GM19351 (cell line): ENCODE measurements at regions not wholly inside any gene's neighbourhood (a gene's known extent, or its start where the extent isn't known, plus 50 kb on each side); places are given as distances from the start of the nearest gene placed in this dataset.
"Not testable (repeated sequence)": the region's sequence is repeated elsewhere in the genome, so short reads cannot be mapped to it uniquely, and the experiment has no call there.

Experiments
- ATAC-seq: cut with Tn5 transposase; IDR thresholded peaks from one replicate; pipeline ENCODE4 v1.9.1; 2021; ENCODE audit warnings: mild to moderate bottlenecking, moderate library complexity; ENCODE audit not compliant: unreplicated experiment

DNA sequence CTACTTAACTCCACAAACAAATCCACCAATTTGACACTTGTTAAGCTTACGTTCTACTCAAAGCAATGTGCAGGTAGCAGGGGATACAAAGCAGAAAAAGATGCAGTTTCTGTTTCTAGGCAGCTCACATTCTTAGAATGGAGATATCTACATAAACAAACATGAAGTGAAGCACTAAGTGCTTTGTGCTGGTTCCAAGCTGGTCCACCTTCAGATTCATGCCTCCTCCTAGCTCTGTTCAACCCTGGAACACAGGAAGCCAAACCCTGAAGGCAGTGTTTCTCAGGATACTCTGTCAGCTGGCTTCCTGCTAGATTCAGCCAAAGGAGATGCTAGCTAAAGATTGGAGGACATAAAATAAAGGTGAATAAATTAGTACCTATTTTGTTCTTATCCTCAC lies 55.3 kb upstream of the NOL4 start:
- no peak for ATAC-seq

DNA sequence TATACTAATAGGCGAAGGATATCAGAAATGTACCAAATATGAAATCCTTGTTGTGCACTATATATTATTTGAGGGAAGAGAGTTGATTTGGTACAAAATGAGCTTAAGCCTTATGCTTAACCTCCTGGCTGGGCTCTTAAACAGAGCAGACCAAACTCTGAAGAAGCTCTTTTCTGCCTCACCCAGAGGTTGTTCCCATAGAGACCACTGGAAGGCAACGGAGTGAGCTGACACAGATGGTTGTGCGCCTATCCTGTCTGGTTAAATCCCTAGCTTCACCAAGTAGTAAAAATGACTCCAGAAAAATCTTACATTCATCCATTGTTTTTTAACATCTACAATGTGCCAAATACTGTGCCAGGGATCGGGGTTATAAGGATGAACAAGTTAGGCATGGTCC lies 55.9 kb upstream of the NOL4 start:
- ATAC-seq: no peak

DNA sequence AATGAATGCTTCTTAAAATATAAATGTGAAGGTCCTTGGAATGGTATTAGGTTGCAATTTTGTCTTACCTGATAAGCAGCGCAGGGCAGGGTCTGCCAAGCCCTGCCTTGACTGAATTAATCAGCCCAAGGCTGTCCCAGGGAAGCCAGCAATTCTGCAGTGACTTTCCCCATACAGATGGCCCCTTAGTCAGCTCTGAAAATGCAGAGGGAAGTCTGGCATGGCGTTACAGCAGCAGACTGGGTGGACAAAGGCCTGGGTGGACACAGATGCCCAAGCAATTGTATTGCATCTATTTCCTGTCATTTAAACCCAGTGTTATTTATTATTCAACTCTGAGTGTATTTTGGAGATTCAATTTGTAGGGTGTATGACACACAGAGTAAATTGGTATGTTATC lies 56.6 kb upstream of the NOL4 start:
- ATAC-seq: no peak

DNA sequence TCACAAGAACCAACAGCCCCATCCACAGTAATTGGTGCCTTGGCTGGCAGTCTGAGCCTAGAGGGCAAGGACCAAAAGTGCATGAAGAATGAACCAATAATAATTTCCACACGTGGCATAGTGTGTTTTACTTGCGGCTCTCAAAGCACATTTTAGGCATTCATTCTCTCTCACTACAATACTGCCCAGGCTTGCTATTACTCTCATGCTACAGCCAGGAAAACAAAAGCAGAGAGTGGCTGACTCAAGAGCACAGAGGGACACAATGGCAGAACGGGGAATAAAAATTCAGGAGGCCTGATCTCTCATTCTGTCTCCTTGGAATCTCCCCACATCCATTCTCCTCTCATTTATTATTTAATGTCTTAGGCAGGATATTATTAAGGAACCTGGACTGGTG lies 57.0 kb upstream of the NOL4 start:
- ATAC-seq: no peak

DNA sequence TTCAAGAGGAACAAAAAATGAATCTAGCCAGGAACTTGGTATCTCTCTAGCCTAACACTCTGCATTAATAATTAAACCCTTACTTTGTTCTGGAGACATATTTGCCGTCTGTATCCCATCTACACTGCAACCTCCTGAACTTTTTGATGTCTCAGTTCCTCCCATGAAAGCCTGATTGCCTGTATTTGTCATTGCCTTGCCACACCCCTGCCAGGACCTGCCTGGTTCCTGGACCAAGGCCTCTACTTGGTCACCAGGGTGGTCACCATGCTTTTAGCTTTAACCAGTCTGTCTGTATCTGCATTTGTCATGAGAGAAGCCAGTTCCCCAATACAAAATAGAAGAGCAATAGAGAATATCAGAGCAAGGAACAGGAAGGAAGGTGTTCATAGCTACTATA lies 58.8 kb upstream of the NOL4 start:
- no peak for ATAC-seq

DNA sequence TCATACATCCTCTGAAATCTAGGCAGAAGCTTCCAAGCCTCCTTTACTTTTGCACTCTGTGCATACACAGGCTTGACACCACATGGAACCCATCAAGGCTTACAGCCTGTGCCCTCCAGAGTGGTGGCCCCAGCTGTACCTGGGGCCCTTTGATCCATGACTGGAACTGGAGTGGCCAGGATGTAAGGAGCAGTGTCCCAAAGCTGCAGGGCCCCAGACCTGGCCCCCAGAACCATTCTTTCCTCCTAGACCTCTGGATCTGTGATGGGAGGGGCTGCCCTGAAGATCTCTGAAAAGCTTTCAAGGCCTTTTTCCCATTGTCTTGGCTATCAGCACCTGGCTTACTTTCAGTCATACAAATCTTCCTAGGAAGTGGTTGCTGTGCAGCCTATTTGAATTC lies 63.1 kb upstream of the NOL4 start:
- ATAC-seq: no peak

DNA sequence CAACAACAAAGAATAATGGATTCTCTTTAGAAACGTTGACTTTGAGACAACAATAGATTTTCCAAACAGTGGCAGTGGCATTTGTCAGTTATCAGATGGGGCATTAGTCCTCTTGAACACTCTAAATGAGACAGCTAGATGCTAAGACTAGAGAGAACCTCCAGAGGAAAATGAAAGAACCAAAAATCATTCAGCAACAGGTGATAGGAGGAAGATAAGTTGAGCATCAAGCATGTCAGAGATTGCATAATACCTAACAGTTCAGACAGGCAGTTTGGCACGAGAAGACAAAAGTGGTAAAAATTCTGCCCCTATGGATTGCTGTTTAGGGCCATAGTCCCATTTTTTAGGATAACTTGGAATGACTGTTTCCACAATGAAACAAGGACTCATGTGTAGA lies 67.9 kb upstream of the NOL4 start:
- ATAC-seq: no peak

GRCh38 chr18:34297287-34297686 lies 72.6 kb upstream of the NOL4 start:
- no peak for ATAC-seq

- ATAC-seq: no peak
Observed at GRCh38 chr18:34299828-34300227, 75.1 kb upstream of the NOL4 start.

DNA sequence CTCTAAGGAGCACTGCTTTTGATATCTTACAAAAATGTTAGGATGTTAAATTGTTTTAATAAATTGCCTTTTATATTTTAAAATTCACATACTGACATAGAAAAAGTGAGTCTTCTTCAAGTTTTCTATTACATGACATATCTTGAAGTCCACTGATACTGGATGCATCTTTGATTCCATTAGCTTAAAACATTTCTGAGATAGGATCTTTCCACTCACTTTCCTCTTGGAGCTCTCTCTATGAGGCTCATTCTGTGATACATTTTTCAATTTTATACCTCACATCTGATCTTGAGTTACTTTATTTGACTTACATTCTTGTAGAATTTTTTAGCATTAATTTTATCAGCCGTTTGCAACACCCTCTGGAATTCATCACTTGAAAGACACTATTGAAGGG lies 86.8 kb upstream of the NOL4 start:
- ATAC-seq: no peak

DNA sequence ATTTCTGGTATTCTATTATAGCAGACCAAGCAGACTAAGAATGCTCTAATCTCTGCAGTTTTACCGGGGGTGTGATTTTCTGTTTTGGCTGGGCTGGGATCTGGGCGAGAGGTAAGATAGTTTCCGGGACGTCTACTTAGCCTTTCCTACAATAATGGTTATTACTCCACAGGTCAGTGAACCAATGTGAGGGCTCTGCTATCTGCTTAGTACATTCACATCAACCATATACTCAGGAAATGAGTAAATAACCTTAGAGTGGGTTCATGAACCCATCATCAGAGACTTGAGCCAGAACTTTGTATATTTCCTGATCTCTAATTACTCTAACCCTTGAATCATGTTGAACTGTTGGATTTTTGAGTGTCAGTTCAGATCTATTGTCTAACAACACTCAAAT lies 90.1 kb upstream of the NOL4 start:
- ATAC-seq: no peak

- no peak for ATAC-seq
Observed at GRCh38 chr18:34315591-34316352, 91.1 kb upstream of the NOL4 start.

GRCh38 chr18:34320267-34320666 lies 95.6 kb upstream of the NOL4 start:
- no peak for ATAC-seq

- peak; percentile 86 for ATAC-seq
Observed at GRCh38 chr18:34321066-34321465, 96.4 kb upstream of the NOL4 start.

GRCh38 chr18:34322365-34323289 lies 97.9 kb upstream of the NOL4 start:
- peak; percentile 48 for ATAC-seq

- no peak for ATAC-seq
Observed at GRCh38 chr18:34329840-34330239, 105.1 kb upstream of the NOL4 start.

DNA sequence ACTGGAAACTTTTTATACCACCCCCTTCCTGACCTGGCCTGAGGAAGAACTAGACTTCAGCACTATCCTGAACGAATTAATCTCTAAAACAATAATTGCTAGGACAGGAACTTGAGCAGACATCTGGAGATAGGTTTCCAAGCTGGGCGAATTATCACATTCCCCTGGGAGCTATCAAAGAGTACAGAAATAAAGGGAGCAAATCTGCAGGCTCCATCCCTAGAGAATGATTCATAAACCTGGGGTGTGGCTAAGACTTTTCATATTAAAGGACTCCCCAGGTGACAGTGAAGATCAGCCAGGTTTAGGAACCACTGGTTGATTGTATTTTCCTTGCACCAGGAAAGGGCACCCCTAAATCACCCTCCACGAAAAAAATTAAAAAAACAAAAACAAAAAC lies 105.6 kb upstream of the NOL4 start:
- no peak for ATAC-seq

DNA sequence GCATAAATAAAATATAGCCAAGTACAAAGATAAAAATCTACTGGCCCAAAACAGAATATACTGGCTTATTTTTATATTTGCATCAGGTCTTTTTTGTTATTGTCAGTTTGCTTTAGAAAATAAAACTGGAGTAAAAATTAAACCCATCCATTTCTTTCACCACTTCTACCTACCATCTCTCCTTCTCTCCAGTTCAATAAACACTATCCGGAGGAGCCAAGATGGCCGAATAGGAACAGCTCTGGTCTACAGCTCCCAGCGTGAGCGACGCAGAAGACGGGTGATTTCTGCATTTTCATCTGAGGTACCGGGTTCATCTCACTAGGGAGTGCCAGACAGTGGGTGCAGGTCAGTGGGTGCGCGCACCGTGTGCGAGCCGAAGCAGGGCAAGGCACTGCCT lies 106.2 kb upstream of the NOL4 start:
- not testable (repeated sequence) for ATAC-seq

- not testable (repeated sequence) for ATAC-seq
Observed at GRCh38 chr18:34331343-34331742, 106.6 kb upstream of the NOL4 start.

DNA sequence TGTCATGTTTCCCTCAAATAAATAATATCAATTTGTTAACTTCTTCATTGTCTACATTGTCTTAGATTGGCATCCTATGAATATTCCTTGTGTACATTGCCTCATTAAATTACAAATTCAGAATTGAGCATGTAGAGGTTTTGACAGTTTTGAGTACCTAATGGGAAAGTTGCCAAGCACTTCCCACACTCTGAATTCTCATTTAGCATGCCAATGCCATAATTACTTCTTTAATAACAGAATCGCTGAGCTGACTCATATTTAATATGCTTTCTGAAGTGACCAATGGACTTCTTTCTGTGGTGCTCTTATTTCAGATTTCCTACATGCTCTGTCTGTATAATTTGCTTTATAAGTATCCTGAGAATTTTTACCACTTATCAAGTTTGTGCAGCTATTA lies 114.4 kb upstream of the NOL4 start:
- ATAC-seq: no peak

- ATAC-seq: no peak
Observed at GRCh38 chr18:34342960-34343359, 118.2 kb upstream of the NOL4 start.

- ATAC-seq: no peak
Observed at GRCh38 chr18:34345738-34346137, 121.0 kb upstream of the NOL4 start.
